ENCODE measurements at regions not wholly inside any gene's neighbourhood (a gene's known extent, or its start where the extent isn't known, plus 50 kb on each side); places are given as distances from the start of the nearest gene placed in this dataset.

GRCh38 chr2:12389344-12390045, 327.2 kb upstream of the TRIB2 start:
- TF ChIP-seq CTCF (IDR thresholded peaks at IDR 0.05): no peak
- TF ChIP-seq POLR2A (IDR thresholded peaks at IDR 0.05): no peak
